HG03457 (cell line): ENCODE measurements at regions not wholly inside any gene's neighbourhood (a gene's known extent, or its start where the extent isn't known, plus 50 kb on each side); places are given as distances from the start of the nearest gene placed in this dataset.
"Not testable (repeated sequence)": the region's sequence is repeated elsewhere in the genome, so short reads cannot be mapped to it uniquely, and the experiment has no call there.

ENCODE experiments used
- ATAC-seq: cut with Tn5 transposase; IDR thresholded peaks from one replicate; pipeline ENCODE4 v1.9.1; 2021; ENCODE audit warnings: moderate number of reproducible peaks; ENCODE audit not compliant: unreplicated experiment

DNA sequence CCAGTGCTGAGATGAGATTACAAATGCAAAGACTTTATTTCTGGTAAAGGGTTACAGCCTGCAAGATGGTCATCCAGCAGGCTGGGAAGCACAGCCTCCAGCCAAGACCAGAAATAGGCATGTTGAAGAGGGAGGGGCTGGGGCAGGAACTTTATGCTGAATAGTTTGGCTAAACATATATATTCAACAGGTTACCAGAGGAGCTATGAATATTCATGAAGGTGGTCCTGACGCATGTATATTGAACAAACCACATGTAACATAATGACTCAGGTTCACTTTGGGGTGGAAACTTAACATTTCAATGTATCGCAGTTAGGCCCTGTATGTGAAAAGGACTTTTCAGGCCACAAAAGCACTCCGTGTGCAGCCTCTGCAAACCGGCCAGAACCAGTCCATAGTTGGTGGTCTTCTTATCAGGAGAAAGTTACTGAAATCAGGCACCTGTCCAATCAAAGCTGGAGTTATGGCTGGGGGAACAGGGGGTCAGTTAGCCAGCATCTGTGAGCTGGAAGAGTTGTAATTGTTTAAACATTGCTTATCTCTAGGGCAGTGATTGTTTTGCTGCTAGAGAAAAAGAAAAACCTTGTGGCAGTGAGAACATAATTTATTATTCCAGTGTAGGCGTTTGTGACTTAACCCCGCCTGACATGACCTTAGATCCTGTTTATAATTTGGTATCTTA, 372.9 kb upstream of the AUTS2 start:
- ATAC-seq: no peak

DNA sequence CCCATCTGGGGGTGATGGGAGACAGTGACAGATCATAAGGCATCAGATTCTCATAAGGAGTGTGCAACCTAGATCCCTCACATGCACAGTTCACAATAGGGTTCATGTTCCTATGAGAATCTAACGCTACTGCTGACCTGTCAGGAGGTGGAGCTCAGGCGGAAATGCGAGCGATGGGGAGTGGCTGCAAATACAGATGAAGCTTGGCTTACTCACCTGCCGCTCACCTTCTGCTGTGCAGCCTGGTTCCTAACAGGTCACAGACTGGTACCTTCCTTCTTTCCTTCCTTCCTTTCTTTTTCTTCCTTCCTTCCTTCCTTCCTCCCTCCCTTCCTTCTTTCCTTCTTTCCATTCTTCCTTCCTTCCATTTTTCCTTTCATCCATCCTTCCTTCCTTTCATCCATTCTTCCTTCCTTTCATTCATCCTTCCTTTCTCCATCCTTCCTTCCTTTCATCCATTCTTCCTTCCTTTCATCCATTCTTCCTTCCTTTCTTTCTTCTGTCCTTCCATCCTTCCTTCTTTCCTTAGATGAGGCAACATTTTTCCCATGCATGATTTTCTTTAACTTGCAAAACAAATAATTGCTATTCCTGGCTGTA, 370.0 kb upstream of the AUTS2 start:
- ATAC-seq: no peak

DNA sequence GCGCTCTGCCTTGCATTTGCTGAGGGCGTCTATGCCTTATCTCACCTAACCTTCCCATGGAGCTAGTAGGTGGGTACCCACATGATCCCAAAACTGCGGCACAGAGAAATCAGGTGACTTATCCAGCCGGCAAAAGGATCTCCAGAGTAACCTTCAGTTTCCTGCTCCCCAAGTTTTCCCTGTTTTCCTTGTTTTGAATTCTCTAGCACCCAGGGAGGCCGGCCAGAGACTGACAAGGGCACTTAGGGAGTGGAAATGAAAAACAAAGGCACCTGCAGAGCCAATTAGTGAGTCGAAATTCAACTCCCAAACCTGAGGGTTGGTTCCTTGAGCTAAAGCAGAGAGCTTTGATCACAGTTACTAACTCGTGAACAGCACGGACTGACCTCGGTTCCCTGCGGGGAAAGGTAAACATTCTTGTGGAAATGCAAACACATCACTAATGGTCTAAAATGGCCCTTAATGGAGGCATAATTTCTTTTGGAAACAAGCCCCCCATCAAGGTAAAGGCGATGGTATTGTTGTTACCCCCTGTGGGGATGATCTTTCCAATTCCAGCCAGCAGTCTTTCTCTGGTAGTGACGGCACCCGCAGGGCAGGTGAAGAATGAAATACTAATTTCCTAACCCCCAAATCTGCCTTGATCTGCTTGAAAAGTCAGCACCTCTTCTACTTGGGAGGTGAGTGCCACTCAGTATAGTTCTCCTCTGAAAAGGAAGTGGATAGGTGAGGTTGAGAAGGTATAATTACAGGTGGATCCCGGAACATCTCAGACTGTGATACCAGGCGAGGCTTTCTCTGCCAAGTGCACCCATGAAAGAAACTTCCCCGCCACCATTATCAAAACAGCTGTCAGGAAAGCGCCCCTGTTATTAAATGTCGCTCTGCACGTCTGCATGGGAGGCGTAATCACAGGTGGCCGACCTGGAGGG, 365.6 kb upstream of the AUTS2 start:
- ATAC-seq: no peak

DNA sequence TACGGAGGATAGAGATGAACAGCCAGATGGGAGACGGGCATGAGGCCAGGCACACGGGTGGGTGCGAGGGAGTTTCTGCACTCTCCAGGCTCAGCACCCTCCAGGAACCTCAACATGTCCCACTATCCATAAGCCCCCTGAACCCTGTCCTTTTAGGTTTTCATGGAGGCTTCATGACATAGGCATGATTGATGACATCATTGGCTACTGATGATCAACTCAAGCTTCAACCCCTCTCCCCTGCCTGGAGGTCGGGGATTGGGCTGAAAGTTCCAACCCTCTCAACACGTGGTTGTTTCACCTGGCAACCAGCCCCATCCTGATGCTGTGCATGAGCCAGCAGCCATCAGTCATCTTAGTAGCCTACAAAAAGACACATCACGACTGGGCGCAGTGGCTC, 360.7 kb upstream of the AUTS2 start:
- no peak for ATAC-seq

DNA sequence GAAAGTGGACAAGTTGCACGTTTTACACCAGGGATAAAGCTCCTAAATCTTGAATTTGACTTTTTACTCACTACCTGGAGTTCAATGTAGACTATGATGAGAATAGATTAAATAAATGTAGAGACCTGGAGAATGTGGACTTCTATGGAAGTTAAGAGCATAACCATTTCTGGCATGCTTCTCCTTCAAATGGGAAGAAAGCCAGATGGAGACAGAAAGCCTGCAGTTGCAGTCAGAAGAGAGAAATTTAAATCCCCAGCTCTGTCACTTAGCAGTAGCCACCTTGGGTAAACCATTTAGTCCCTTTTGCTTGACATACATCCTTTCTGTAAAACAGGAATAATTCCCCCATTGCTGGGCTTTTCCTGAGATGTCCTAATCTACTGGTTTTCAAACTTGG, 355.3 kb upstream of the AUTS2 start:
- no peak for ATAC-seq

DNA sequence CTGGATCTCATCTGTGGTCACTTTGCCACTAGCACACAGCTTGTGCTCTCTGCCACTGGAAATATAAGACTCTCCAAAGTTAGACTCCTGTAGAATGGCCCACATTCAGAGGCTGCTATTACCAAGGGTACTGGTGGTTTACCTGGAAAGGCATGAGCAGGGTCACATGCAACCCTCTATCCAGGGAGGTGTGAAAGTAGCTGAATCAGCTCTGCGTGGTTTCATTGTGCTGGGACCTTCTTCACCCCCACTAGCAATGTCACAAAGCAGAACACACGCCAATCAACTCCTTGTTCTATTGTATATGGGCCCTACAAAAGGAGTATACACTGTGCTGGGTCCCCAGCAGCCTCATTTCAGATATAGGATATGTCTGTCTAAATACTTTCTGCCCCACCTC, 353.6 kb upstream of the AUTS2 start:
- ATAC-seq: no peak

DNA sequence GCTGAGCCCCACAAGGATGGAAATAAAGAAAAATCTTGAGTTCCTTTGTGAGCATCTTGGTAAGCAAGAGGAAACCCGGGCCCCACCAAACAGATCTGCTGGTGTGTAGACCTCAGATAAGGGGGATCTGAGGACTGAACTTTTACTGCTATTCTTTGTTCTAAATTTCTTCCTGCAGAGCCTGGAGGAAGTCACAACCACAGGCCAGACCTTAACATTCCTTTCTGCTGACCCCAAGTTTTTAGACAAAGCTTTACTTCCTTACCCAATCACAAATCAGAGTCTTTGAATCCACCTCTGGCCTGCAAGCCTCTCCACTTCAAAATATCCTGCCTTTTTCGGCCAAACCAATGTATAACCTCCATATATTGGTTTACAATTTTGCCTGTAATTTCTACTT, 352.6 kb upstream of the AUTS2 start:
- no peak for ATAC-seq

DNA sequence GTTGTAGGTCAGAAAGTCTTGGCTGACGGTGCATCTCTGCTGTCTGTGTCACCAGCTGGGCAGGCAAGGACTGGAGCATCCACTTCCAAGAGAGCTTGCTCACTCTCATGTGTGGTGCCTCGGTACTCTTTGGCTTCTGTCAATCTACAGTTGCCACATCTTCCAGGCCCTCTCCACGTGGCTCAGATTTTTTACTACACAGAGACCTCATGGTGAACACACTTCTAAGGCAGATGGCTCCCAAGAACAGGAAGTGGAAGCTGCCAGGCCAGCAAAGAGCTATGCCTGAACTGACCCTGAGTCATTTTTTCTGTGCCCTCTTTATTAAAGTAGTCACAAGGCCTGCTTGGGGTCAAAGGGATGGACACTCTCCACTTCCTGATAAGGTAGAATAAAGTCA, 351.5 kb upstream of the AUTS2 start:
- no peak for ATAC-seq

DNA sequence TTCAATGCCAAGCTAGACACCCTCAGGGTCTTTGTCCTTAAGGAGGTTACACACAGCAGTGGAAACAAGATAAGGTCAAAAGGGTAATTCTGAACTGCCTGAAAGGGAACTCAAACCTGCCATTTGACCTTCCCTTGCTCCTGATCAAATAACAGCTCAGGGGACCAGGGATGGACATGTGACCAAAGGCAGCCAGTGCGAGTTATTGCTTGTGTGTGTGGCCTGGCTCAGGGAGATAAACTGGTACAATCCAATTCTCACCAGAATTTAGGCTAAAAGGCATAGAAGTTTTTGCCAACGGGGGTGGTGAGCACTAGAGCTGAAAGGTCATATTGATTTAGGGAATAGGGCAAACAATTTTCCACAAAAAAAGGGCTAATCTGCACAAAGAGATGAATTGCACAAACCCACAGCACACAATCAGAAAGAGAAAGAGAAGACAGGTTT, 349.9 kb upstream of the AUTS2 start:
- ATAC-seq: not testable (repeated sequence)

DNA sequence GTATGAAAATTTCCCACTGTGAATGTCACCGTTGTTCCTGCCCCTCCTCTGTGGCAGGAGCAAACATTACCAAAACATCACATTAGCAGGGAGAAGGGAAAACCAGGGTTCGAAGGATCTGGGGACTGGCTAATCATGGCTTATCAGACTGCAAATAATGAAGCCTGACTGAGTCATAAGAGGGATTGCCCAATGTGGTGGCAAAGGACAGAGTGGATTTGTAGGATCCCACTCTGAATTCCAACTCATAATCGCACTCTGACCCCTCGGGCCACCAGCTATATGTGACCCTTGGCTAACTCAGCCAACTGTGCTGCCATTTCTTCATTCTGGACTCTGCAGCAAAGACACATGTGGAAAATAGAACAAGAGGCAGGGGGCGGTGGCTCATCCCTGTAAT, 347.3 kb upstream of the AUTS2 start:
- no peak for ATAC-seq

DNA sequence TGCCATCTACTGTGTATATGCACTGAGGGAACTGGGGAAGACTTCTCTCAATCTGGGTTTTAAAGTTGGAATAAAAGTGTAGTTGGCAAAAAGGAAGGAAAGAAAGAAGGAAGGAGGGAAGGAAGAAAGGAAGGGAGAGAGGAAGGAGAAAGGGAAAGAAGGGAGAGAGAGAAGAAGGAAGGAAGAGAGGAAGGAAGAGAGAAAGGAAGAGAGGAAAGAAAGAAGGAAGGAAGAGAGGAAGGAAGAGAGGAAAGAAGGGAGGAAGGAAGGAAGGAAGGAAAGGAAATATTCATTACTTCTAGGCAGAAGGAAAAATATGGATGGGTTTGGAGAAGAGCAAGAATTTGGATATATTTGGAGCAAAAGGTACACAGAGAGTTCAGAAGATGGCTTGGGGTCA, 343.6 kb upstream of the AUTS2 start:
- no peak for ATAC-seq

DNA sequence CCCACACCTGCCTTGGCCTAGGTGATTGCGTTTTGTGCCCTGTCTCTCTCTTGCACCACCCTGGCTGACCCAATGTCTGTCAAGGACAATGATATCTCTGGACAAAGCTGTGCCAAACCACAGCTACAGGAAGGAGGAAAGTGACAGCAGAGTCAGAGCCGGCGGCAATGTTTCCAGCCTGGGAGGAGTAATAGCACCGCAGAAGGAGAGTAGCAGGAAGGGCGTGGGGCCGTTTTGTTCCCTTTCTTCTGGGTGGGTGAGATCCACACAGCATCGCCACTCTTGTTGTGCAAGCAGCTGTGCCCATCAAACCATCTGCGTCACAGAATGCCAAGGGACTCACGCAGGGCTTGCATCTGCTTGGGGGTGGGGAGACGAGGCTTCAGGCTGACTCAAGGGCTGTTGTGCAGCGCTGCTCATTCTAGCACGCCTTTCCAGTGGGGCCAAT, 341.6 kb upstream of the AUTS2 start:
- no peak for ATAC-seq

DNA sequence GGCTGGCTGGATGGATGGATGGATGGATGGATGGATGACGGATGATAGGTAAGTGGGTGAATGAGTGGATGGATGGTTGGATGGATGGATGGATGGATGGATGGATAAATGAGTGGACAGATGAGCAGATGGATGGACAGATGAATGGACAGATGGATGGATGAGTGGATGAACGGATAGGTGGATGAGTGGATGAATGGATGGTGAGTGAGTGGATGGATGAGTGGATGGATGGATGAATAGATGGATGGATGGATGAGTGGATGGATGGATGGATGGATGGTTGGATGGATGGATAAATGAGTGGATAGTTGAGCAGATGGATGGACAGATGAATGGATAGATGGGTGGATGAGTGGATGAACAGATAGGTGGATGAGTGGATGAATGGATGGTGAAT, 340.7 kb upstream of the AUTS2 start:
- ATAC-seq: no peak

DNA sequence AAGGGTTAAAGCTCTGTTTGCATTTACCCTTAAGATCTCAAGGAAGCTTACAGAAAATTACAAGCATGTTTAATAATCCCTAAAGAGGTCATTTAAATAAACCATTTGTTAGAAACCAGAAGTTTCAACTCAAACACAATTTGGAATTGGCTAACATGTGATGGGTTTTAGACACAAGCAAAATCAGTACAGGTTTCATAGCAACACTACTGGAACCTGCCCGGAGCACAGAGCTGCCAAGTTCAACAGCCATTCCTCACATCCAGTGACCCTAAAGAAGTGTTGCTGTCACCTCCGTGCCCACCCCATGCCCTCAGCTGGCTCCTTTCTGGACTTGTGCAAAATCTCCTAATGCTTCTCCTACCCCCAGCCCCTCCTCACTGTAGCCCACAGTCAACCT, 338.8 kb upstream of the AUTS2 start:
- no peak for ATAC-seq

DNA sequence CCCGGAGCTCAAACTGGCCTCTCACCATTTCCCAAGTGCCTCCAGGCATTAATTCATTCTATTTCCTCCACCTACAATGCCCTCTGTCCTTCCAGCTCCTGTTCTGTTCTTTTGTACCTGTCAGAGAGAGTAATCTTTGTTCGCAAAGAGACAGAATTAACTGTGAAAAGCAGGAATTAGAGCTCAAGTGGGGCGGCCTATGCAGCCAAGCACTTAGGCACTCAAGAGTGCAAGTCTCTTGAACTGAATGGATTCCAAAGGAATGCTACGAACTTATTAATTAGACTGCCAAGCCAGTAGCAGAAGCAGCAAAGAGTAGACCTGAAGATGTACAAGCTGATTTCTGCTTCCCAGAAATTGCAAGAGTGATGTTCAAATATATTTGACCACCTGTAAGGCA, 338.3 kb upstream of the AUTS2 start:
- no peak for ATAC-seq

DNA sequence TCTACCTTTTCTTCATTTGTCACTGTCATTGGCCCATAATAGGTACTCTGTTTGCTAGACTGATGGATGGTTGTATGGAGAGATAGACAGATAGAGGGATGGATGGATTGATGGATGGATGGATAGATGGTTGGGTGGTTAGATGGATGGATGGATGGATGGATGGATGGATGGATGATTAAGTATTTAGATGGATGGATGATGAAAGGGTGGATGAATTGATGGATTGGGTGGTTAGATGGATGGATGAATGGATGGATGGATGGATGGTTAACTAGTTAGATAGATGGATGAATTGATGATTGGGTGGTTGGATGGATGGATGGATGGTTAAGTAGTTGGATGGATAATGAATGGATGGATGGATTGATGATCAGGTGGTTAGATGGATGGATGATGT, 334.7 kb upstream of the AUTS2 start:
- ATAC-seq: no peak

DNA sequence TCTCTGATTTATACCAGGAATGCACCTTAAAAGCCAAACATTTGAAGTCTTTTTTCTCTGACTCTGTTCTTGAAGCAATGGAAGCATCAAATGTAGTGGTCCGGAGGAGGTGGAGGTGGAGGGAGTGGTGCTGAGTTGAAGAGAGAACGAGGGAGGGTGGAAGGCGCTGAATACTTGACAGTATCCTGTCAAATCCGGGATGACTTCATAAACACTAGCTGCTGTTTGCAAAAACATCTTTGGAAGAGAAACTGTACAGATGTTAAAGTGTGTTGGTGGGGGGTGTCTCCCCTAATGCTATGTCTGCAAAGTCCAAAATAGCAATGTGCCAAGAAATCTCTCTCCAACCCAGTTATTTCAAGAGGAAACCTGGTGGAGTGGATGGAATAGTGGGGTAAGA, 328.5 kb upstream of the AUTS2 start:
- no peak for ATAC-seq

DNA sequence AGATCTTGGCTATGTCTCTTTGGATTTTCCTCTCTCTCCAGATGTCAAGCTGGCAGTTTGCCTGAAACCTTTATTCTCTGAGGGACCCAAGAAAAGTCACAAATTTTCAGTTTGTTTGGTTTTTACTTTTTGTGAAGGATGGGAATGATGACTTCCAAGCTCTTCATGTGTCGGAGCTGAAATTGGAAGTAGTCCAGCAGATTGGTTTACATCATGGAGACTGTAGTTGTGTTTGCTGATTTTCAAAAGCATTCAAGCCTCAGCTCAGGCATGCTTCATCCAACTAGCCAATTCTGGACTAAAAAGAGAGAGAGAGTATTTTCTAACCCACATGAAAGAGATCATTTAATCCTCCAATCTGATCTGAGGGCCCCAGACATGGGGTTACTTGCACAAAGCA, 326.2 kb upstream of the AUTS2 start:
- no peak for ATAC-seq

DNA sequence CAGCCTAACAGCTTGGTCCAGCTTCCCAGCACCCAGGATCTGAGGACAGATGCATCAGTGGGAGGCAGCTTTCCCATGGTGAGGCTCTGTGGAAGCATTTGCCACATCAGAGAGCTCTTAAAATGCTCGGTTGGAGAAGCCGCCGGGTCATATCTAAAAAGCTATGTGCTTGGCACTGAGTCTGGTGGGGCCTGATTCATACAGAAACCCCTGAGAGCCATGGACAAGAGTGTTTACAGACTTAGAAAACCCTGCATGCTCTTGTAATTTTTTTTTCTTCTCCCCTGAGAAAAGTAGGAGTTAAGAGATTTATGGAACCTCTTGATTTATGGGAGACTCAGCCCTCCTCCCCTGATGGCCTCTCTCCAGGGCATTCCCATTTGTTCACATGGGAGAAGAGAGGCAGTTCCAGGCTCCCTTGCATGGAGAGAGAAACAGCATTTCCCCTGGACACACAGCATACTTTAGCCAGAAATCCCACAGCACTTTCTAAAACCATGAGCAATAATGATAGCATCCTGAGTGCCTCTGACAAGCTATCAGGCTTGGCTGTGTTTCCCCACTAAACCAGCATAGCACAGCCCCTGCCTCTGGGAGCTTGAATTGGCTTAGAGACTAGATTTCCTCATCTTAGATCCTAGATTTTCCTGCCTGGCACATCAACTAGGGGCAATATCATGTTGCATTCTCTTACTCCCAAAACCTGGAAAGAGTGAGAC, 322.1 kb upstream of the AUTS2 start:
- no peak for ATAC-seq

DNA sequence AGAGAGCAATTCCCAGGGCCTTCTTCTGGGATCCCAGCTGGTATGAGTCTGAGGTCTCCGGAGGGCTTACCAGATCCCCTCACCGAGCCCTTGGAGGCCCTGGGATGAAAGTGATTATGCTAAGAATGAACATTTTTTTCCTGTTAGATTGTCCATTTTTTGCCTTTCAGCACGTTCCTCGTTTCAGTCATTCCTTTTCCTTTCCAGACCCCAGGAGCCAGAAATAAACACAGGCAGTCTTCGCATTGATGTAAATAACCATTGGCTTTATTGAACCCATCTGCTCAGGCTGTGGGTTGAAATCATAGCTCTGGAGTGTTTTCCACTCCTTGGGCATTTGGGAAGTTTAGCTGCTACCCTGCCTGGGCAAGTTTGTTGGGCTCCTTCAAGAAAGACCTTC, 320.9 kb upstream of the AUTS2 start:
- no peak for ATAC-seq

DNA sequence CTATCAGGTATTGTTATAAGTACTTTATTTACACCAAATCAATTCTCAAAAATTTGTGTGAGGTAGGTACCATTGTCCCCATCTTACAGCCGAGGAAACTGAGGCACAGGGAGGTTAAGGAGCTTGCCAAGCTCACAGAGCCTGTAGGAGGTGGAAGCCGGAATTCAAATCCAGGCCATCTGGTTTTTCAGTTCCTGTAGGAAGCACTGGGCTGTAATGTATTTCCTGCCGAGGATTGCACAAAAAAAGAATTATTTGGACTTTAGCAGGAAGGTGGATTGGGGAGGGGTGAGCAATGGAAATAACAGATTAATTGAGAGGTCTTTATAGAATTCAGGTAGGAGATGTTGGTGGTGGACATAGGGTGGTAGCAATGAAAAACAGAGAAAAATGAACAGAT, 315.3 kb upstream of the AUTS2 start:
- no peak for ATAC-seq
